ENCODE measurements at regions not wholly inside any gene's neighbourhood (a gene's known extent, or its start where the extent isn't known, plus 50 kb on each side); places are given as distances from the start of the nearest gene placed in this dataset.

DNA sequence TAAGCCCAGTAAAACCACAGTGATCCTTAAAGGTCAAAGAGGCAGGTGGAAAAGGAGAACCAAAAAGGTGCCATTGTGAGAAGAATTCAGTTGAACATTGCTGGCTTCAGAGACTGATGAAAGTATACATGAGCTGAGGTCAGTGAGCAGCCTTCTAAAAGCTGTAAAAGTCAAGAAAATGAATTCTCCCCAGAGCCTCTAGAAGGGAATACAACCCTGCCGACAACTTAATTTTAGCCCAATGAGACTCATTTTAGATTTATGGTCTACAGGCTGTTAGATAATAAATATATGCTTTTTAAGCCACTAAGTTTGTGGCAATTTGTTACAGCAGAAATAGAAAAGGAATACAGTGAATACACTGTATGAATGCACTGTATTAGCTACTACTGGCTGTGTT lies 911.4 kb downstream of the TRIB2 start:
- TF ChIP-seq, protein P1, sequence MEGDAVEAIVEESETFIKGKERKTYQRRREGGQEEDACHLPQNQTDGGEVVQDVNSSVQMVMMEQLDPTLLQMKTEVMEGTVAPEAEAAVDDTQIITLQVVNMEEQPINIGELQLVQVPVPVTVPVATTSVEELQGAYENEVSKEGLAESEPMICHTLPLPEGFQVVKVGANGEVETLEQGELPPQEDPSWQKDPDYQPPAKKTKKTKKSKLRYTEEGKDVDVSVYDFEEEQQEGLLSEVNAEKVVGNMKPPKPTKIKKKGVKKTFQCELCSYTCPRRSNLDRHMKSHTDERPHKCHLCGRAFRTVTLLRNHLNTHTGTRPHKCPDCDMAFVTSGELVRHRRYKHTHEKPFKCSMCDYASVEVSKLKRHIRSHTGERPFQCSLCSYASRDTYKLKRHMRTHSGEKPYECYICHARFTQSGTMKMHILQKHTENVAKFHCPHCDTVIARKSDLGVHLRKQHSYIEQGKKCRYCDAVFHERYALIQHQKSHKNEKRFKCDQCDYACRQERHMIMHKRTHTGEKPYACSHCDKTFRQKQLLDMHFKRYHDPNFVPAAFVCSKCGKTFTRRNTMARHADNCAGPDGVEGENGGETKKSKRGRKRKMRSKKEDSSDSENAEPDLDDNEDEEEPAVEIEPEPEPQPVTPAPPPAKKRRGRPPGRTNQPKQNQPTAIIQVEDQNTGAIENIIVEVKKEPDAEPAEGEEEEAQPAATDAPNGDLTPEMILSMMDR (IDR thresholded peaks at IDR 0.05; ENCODE audit: insufficient read depth, low read length, poor library complexity, severe bottlenecking) = no peak
- no peak for TF ChIP-seq EZH2phosphoT487 (conservative IDR thresholded peaks at IDR 0.05; ENCODE audit: low read length)
